ENCODE measurements at regions not wholly inside any gene's neighbourhood (a gene's known extent, or its start where the extent isn't known, plus 50 kb on each side); places are given as distances from the start of the nearest gene placed in this dataset.

GRCh38 chr13:53170910-53171309, 142.3 kb downstream of the OLFM4 start:
- TF ChIP-seq CTCF (optimal IDR thresholded peaks at IDR 0.05 in 1 of 3, IDR thresholded peaks at IDR 0.05 in 1 of 3, conservative IDR thresholded peaks at IDR 0.05 in 1 of 3; ENCODE audit: extremely low read depth in 1 of 3, insufficient read depth in 2 of 3, low read length in 3 of 3) = no peak
- no peak for TF ChIP-seq EZH2 (IDR thresholded peaks at IDR 0.05; ENCODE audit: low read length)
